B cell (primary cell): ENCODE measurements at regions not wholly inside any gene's neighbourhood (a gene's known extent, or its start where the extent isn't known, plus 50 kb on each side); places are given as distances from the start of the nearest gene placed in this dataset.

Experiments
- ATAC-seq: fragments of 200-7000 bp; cut with Tn5 transposase; one replicate; pipeline ENCODE4 v1.10.0; 2021; ENCODE audit warnings: low read depth, mild to moderate bottlenecking, moderate number of reproducible peaks, moderate library complexity
- CTCF ChIA-PET: fragments of 350-600 bp; sonication (Branson Sonifier 250); formaldehyde crosslinking; loops from one replicate; lab custom pipeline; 2021; ENCODE audit warnings: antibody characterized with exemption, inconsistent platforms; lab: Charles Lee
- POLR2A ChIA-PET: fragments of 350-600 bp; sonication (Branson Sonifier 250); formaldehyde crosslinking; loops from one replicate; lab custom pipeline; 2021; ENCODE audit warnings: antibody characterized with exemption; lab: Charles Lee
- DNase-seq: peaks from one replicate; pipeline ENCODE4 v3.0.0; 2013
- H2AFZ ChIP-seq: 2 replicates; pipeline ENCODE4 v1.6.1; 2012; ENCODE audit warnings: mild to moderate bottlenecking, low read depth, low read length; ENCODE audit not compliant: insufficient read depth, poor library complexity, severe bottlenecking
- H3K27ac ChIP-seq, 2 donors: 1 replicate in 1 of 2; 2 replicates in 1 of 2; pipeline ENCODE4 v1.5.1; 2012 to 2013; ENCODE audit warnings: low read length in 2 of 2, mild to moderate bottlenecking in 2 of 2, moderate library complexity in 1 of 2
- H3K27me3 ChIP-seq, 4 experiments: fragments of 200-600 bp in 1 of 4; sonication (generic) in 1 of 4; replicated peaks in 1 of 4; 1 replicate in 2 of 4; 2 replicates in 2 of 4; pipeline versions ENCODE4 v1.6.1 to v1.7.0; 2013 to 2016; ENCODE audit warnings: low read length in 3 of 4, mild to moderate bottlenecking in 2 of 4, mixed read lengths in 1 of 4, moderate library complexity in 1 of 4; ENCODE audit not compliant: insufficient read depth in 4 of 4, control insufficient read depth in 3 of 4; ENCODE audit errors: control extremely low read depth in 1 of 4
- H3K36me3 ChIP-seq, 2 experiments: replicated peaks in 1 of 2; 1 replicate in 1 of 2; 2 replicates in 1 of 2; pipeline versions ENCODE4 v1.6.1 to v1.7.1; 2013; ENCODE audit warnings: low read length in 1 of 2; ENCODE audit not compliant: insufficient read depth in 2 of 2, control insufficient read depth in 1 of 2; ENCODE audit errors: control extremely low read depth in 1 of 2, extremely low read depth in 1 of 2
- H3K4me1 ChIP-seq, 2 donors: fragments of 200-600 bp in 1 of 2; sonication (generic) in 1 of 2; 1 replicate in 1 of 2; 2 replicates in 1 of 2; pipeline versions ENCODE4 v1.5.1 to v1.6.1; 2013 to 2017; ENCODE audit warnings: low read length in 2 of 2; ENCODE audit not compliant: control insufficient read depth in 2 of 2, insufficient read depth in 2 of 2
- H3K4me2 ChIP-seq: replicated peaks from 2 replicates; pipeline ENCODE3; 2012; ENCODE audit warnings: mild to moderate bottlenecking, low read depth, low read length; ENCODE audit not compliant: poor library complexity, severe bottlenecking
- H3K4me3 ChIP-seq, 5 experiments: fragments of 200-600 bp in 1 of 5; sonication (generic) in 1 of 5; 1 replicate in 3 of 5; 2 replicates in 2 of 5; pipeline versions ENCODE4 v1.5.1 to v1.7.0; 2011 to 2016; ENCODE audit warnings: low read length in 4 of 5, mild to moderate bottlenecking in 4 of 5, low read depth in 2 of 5, control low read depth in 1 of 5, moderate library complexity in 1 of 5; ENCODE audit not compliant: insufficient read depth in 1 of 5; ENCODE audit errors: control extremely low read depth in 1 of 5, extremely low read depth in 1 of 5
- H3K79me2 ChIP-seq: fragments of 200-600 bp; sonication (generic); one replicate; pipeline ENCODE4 v1.6.0; 2016; ENCODE audit warnings: low read length; ENCODE audit not compliant: control insufficient read depth, insufficient read depth
- H3K9ac ChIP-seq: fragments of 200-600 bp; sonication (generic); 2 replicates; pipeline ENCODE4 v1.6.1; 2017; ENCODE audit warnings: mild to moderate bottlenecking, low read length, moderate library complexity
- H3K9me3 ChIP-seq, 3 donors: one replicate each; pipeline versions ENCODE4 v1.6.1 to v1.7.1; 2013; ENCODE audit warnings: low read length in 2 of 3; ENCODE audit not compliant: control insufficient read depth in 2 of 3, insufficient read depth in 1 of 3; ENCODE audit errors: control extremely low read depth in 1 of 3
- H4K20me1 ChIP-seq: 2 replicates; pipeline ENCODE4 v1.6.0; 2012; ENCODE audit warnings: mild to moderate bottlenecking, low read length; ENCODE audit not compliant: insufficient read depth, control insufficient read depth, poor library complexity, severe bottlenecking
- H3K27ac Mint-ChIP-seq: one replicate; pipeline ENCODE4 v1.8.0; 2021; ENCODE audit warnings: mixed read lengths
- H3K27me3 Mint-ChIP-seq: one replicate; pipeline ENCODE4 v1.8.0; 2021; ENCODE audit warnings: mixed read lengths
- H3K4me1 Mint-ChIP-seq: one replicate; pipeline ENCODE4 v1.8.0; 2021; ENCODE audit warnings: mixed read lengths
- H3K4me3 Mint-ChIP-seq: one replicate; pipeline ENCODE4 v1.8.0; 2021; ENCODE audit warnings: mixed read lengths
- H3K9me3 Mint-ChIP-seq: one replicate; pipeline ENCODE4 v1.8.0; 2022; ENCODE audit warnings: mixed read lengths; ENCODE audit not compliant: insufficient read depth
- CTCF ChIP-seq: fragments of 200-600 bp; IDR thresholded peaks from one replicate; pipeline ENCODE4 v1.8.0; 2022; ENCODE audit warnings: antibody characterized with exemption, mild to moderate bottlenecking
- EZH2 ChIP-seq: IDR thresholded peaks from 2 replicates; pipeline ENCODE4 v1.6.1; 2012; ENCODE audit warnings: borderline replicate concordance, low read depth, mild to moderate bottlenecking, moderate library complexity, low read length; ENCODE audit not compliant: insufficient read depth, poor library complexity, severe bottlenecking
- WGBS: methylation state at CpG from one replicate; pipeline ENCODE4 v1.1.5; 2013; ENCODE audit warnings: missing lambda C conversion rate; ENCODE audit not compliant: insufficient coverage; 5-methylcytosine and 5-hydroxymethylcytosine counted together
- intact Hi-C: fragments of 100-400 bp; cut with micrococcal nuclease; formaldehyde crosslinking; loops from one replicate; pipeline ENCODE4 v1.10.0; 2022

- H3K9ac ChIP-seq = no peak overlapping the region
- Mint-ChIP-seq H3K4me3 (no peak overlapping the region), H3K9me3 (no peaks in the 10 kb centered on the region), H3K27me3 (no peaks in the 10 kb centered on the region), H3K4me1 (no peaks in the 10 kb centered on the region), H3K27ac (no peak overlapping the region)
- ChIA-PET CTCF (interaction anchor here (1.1 kb wide), 1 partner anchor 10 kb away, joined by 3 read pairs; no protein-coding TSS in a partner anchor), POLR2A (no interaction called here)
- H3K9me3 ChIP-seq = no peaks in the 10 kb centered on the region
- no peaks in the 10 kb centered on the region for H3K4me1 ChIP-seq
- no peak overlapping the region for H3K27ac ChIP-seq
- no CpG with 5 or more reads among the region's 2 CpGs for WGBS
- no peak for DNase-seq
- H3K79me2 ChIP-seq = no peaks in the 10 kb centered on the region
- H3K4me3 ChIP-seq = no peak overlapping the region
- H4K20me1 ChIP-seq = no peaks in the 10 kb centered on the region
- no peak for ATAC-seq
- H3K36me3 ChIP-seq = no peaks in the 10 kb centered on the region
- intact Hi-C loops = no loop called here
- H3K4me2 ChIP-seq = no peak overlapping the region
- H2AFZ ChIP-seq = no peak overlapping the region
- H3K27me3 ChIP-seq = no peaks in the 10 kb centered on the region
- TF ChIP-seq EZH2 (no peak), CTCF (no peak)
Measured at GRCh38 chr1:87922885-87923284, 594.2 kb downstream of the LMO4 start.

GRCh38 chr1:87926131-87926830 lies 597.6 kb downstream of the LMO4 start:
- peaks cover 4% of the 10 kb centered on the region for H3K9me3 Mint-ChIP-seq
- H3K4me3 Mint-ChIP-seq = no peak overlapping the region
- no peaks in the 10 kb centered on the region for H3K4me1 ChIP-seq
- DNase-seq (no peak), ATAC-seq (no peak)
- ChIA-PET POLR2A (no interaction called here), CTCF (no interaction called here)
- no CpG with 5 or more reads among the region's 3 CpGs for WGBS
- H3K4me1 Mint-ChIP-seq = no peaks in the 10 kb centered on the region
- H4K20me1 ChIP-seq = no peaks in the 10 kb centered on the region
- H2AFZ ChIP-seq = no peak overlapping the region
- no peaks in the 10 kb centered on the region for H3K27me3 Mint-ChIP-seq
- no peak overlapping the region for H3K4me2 ChIP-seq
- H3K4me3 ChIP-seq = no peak overlapping the region
- TF ChIP-seq CTCF (no peak), EZH2 (no peak)
- intact Hi-C loops = no loop called here
- H3K9ac ChIP-seq = no peak overlapping the region
- H3K27me3 ChIP-seq = no peaks in the 10 kb centered on the region
- H3K27ac ChIP-seq = no peak overlapping the region
- H3K79me2 ChIP-seq = no peaks in the 10 kb centered on the region
- peaks cover 5 to 7% (median 6%) of the 10 kb centered on the region in 3 donors for H3K9me3 ChIP-seq
- H3K27ac Mint-ChIP-seq = no peak overlapping the region
- no peaks in the 10 kb centered on the region for H3K36me3 ChIP-seq
